CD4-positive, alpha-beta T cell (primary cell): ENCODE measurements at regions not wholly inside any gene's neighbourhood (a gene's known extent, or its start where the extent isn't known, plus 50 kb on each side); places are given as distances from the start of the nearest gene placed in this dataset.

Experiments used
- ATAC-seq: fragments of 200-7000 bp; cut with Tn5 transposase; one replicate; pipeline ENCODE4 v1.10.0; 2022; ENCODE audit warnings: mild to moderate bottlenecking; ENCODE audit not compliant: poor library complexity
- CTCF ChIA-PET: fragments of 350-600 bp; sonication (Branson Sonifier 250); formaldehyde crosslinking; loops from one replicate; lab custom pipeline; 2021; ENCODE audit warnings: antibody characterized with exemption, inconsistent platforms; lab: Charles Lee
- POLR2A ChIA-PET: fragments of 350-600 bp; sonication (Branson Sonifier 250); formaldehyde crosslinking; loops from one replicate; lab custom pipeline; 2021; ENCODE audit warnings: antibody characterized with exemption, inconsistent platforms; lab: Charles Lee
- DNase-seq, 14 experiments: peaks; one replicate each; pipeline ENCODE4 v3.0.0-alpha.2; 2013 to 2020; ENCODE audit warnings: mixed read lengths in 2 of 14
- H3K27ac ChIP-seq, 2 donors: one replicate each; pipeline versions ENCODE4 v1.5.1 to v1.7.0; 2013; ENCODE audit warnings: low read length in 2 of 2, low read depth in 1 of 2, mild to moderate bottlenecking in 1 of 2
- H3K27me3 ChIP-seq, 2 experiments: 1 replicate in 1 of 2; 2 replicates in 1 of 2; pipeline versions ENCODE4 v1.6.1 to v1.7.0; 2013; ENCODE audit warnings: low read length in 2 of 2, control low read depth in 1 of 2, mild to moderate bottlenecking in 1 of 2, moderate library complexity in 1 of 2; ENCODE audit not compliant: insufficient read depth in 2 of 2, control insufficient read depth in 1 of 2
- H3K36me3 ChIP-seq: one replicate; pipeline ENCODE4 v1.6.1; 2013; ENCODE audit warnings: low read length, control low read depth; ENCODE audit not compliant: insufficient read depth
- H3K4me1 ChIP-seq: one replicate; pipeline ENCODE4 v1.6.1; 2013; ENCODE audit warnings: low read length, control low read depth; ENCODE audit not compliant: insufficient read depth
- H3K4me3 ChIP-seq: one replicate; pipeline ENCODE4 v1.5.1; 2013; ENCODE audit warnings: mild to moderate bottlenecking, low read length, moderate library complexity
- H3K9me3 ChIP-seq, 2 experiments: 1 replicate in 1 of 2; 2 replicates in 1 of 2; pipeline versions ENCODE4 v1.6.1 to v1.7.0; 2013; ENCODE audit warnings: low read length in 2 of 2, mild to moderate bottlenecking in 2 of 2, control low read depth in 1 of 2, moderate library complexity in 1 of 2; ENCODE audit not compliant: control insufficient read depth in 1 of 2, insufficient read depth in 1 of 2
- H3K27ac Mint-ChIP-seq: one replicate; pipeline ENCODE4 v1.8.0; 2020; ENCODE audit warnings: mixed read lengths
- H3K27me3 Mint-ChIP-seq: one replicate; pipeline ENCODE4 v1.8.0; 2021; ENCODE audit warnings: mixed read lengths
- H3K36me3 Mint-ChIP-seq: one replicate; pipeline ENCODE4 v1.8.0; 2021; ENCODE audit warnings: low read depth, mixed read lengths
- H3K4me1 Mint-ChIP-seq: one replicate; pipeline ENCODE4 v1.8.0; 2021; ENCODE audit warnings: low read depth, mixed read lengths
- H3K4me3 Mint-ChIP-seq: one replicate; pipeline ENCODE4 v1.8.0; 2020; ENCODE audit warnings: mild to moderate bottlenecking, mixed read lengths
- H3K9me3 Mint-ChIP-seq: one replicate; pipeline ENCODE4 v1.8.0; 2020; ENCODE audit warnings: mixed read lengths
- intact Hi-C, 2 experiments: fragments of 100-400 bp; cut with DNase I in 1 of 2; cut with micrococcal nuclease in 1 of 2; formaldehyde crosslinking; loops; one replicate each; pipeline versions ENCODE4 v1.15.1 to v1.9.0; 2023 to 2025; cut with DNase I, micrococcal nuclease
- TF ChIP-seq, protein P1 (sequence below): fragments of 200-600 bp; IDR thresholded peaks from one replicate; pipeline ENCODE4 v1.8.0; 2022; ENCODE audit warnings: antibody characterized with exemption, mild to moderate bottlenecking

DNA sequence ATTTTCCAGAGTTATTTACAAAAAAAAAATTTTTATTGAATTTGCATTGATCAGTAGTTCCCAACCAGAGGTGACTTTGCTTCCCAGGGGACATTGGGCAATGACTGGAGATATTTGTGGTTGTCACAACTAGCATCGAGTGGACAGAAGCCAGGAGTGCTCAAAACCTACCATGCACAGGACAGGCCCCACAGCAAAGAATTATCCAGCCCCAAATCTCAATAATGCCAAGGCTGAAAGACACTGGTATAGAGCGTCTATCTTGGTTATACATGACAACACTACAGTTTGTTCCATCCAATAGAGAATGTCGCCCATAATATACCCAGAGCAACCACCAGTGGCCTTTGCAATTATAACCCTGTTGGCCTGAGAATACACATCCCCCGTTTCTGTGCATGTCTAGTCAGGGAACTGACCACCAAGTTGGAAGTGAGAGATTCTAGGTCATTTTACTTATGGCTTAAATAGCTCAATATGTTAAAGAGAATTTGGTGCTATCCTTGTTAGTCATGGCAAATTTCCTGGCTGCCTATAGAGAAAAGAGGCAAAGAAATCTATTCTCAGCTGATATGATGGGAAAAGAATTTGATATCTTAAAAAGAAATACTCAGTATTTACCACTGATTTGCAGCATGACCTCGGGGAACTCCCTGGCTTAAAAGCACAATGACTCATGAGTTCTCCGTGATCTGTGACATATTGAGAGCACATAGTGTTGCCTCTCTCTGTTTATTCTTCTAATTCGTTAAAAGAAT, 76.0 kb upstream of the ADTRP start:
- no peaks in the 10 kb centered on the region for H3K27me3 Mint-ChIP-seq
- Histone ChIP-seq H3K27me3 (no peaks in the 10 kb centered on the region), H3K4me3 (no peak overlapping the region), H3K9me3 (no peaks in the 10 kb centered on the region), H3K4me1 (no peaks in the 10 kb centered on the region), H3K27ac (no peak overlapping the region), H3K36me3 (no peaks in the 10 kb centered on the region)
- H3K4me3 Mint-ChIP-seq, result no peak overlapping the region
- intact Hi-C loops, result no loop called here
- no peak overlapping the region for H3K27ac Mint-ChIP-seq
- CTCF ChIA-PET, result no interaction called here
- POLR2A ChIA-PET, result no interaction called here
- TF ChIP-seq, protein P1, sequence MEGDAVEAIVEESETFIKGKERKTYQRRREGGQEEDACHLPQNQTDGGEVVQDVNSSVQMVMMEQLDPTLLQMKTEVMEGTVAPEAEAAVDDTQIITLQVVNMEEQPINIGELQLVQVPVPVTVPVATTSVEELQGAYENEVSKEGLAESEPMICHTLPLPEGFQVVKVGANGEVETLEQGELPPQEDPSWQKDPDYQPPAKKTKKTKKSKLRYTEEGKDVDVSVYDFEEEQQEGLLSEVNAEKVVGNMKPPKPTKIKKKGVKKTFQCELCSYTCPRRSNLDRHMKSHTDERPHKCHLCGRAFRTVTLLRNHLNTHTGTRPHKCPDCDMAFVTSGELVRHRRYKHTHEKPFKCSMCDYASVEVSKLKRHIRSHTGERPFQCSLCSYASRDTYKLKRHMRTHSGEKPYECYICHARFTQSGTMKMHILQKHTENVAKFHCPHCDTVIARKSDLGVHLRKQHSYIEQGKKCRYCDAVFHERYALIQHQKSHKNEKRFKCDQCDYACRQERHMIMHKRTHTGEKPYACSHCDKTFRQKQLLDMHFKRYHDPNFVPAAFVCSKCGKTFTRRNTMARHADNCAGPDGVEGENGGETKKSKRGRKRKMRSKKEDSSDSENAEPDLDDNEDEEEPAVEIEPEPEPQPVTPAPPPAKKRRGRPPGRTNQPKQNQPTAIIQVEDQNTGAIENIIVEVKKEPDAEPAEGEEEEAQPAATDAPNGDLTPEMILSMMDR, result no peak
- DNase-seq (peak in 2 of 14 experiments; percentile 23 to 27), ATAC-seq (no peak)
- H3K9me3 Mint-ChIP-seq, result no peaks in the 10 kb centered on the region
- no peaks in the 10 kb centered on the region for H3K4me1 Mint-ChIP-seq
- no peaks in the 10 kb centered on the region for H3K36me3 Mint-ChIP-seq

- Histone ChIP-seq H3K27me3 (no peaks in the 10 kb centered on the region), H3K36me3 (no peaks in the 10 kb centered on the region), H3K9me3 (no peaks in the 10 kb centered on the region), H3K4me3 (no peak overlapping the region), H3K27ac (no peak overlapping the region), H3K4me1 (no peaks in the 10 kb centered on the region)
- H3K27ac Mint-ChIP-seq, result no peak overlapping the region
- ChIA-PET POLR2A (no interaction called here), CTCF (no interaction called here)
- no peak overlapping the region for H3K4me3 Mint-ChIP-seq
- TF ChIP-seq, protein P1, result no peak
- intact Hi-C loops, result no loop called here
- no peaks in the 10 kb centered on the region for H3K27me3 Mint-ChIP-seq
- H3K36me3 Mint-ChIP-seq, result no peaks in the 10 kb centered on the region
- no peaks in the 10 kb centered on the region for H3K9me3 Mint-ChIP-seq
- DNase-seq, result no peak
- ATAC-seq, result no peak
- H3K4me1 Mint-ChIP-seq, result no peaks in the 10 kb centered on the region
These were observed 75.2 kb upstream of the ADTRP start for GRCh38 chr6:11853678-11854407.

DNA sequence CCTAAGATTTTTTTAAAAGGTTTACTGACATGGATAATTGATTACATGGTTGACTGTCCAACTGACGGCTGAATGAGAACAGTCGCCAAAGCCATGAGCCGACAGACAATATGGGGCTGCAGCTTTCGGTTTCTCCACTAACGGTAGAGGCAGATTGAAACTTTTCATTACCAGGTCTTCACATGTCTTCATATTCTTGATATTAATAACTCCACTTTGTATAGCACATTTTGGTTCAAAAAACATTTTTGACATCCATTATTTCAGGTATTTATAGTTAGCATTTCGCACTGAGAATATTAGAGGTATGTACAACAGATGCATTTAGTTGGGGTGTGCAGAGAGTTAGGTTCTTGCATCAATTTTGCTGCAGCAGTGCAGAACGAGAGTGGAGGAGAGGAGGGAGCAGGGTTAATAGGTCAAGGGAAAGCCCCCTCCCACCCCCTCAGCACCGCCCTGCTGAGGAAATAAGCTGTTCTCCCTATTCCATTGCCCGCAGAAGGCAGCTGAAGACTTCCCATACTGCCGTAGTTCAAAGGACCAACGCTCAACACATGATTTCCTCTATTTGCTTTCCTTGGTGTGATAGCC, 73.6 kb upstream of the ADTRP start:
- Histone ChIP-seq H3K27ac (no peak overlapping the region), H3K4me1 (no peaks in the 10 kb centered on the region), H3K9me3 (no peaks in the 10 kb centered on the region), H3K36me3 (no peaks in the 10 kb centered on the region), H3K27me3 (no peaks in the 10 kb centered on the region), H3K4me3 (peak overlapping the region; percentile 17)
- H3K36me3 Mint-ChIP-seq, result no peaks in the 10 kb centered on the region
- TF ChIP-seq, protein P1, result no peak
- ChIA-PET CTCF (no interaction called here), POLR2A (interaction anchor here (0.6 kb wide), 1 partner anchor 1450 kb away, joined by 3 read pairs; no protein-coding TSS in a partner anchor)
- DNase-seq (no peak), ATAC-seq (no peak)
- H3K27me3 Mint-ChIP-seq, result no peaks in the 10 kb centered on the region
- no peaks in the 10 kb centered on the region for H3K4me1 Mint-ChIP-seq
- peak overlapping the region; percentile 21 for H3K4me3 Mint-ChIP-seq
- H3K9me3 Mint-ChIP-seq, result no peaks in the 10 kb centered on the region
- H3K27ac Mint-ChIP-seq, result no peak overlapping the region
- intact Hi-C loops, result no loop called here
